ENCODE measurements at regions not wholly inside any gene's neighbourhood (a gene's known extent, or its start where the extent isn't known, plus 50 kb on each side); places are given as distances from the start of the nearest gene placed in this dataset.
"Not testable (repeated sequence)": the region's sequence is repeated elsewhere in the genome, so short reads cannot be mapped to it uniquely, and the experiment has no call there.

DNA sequence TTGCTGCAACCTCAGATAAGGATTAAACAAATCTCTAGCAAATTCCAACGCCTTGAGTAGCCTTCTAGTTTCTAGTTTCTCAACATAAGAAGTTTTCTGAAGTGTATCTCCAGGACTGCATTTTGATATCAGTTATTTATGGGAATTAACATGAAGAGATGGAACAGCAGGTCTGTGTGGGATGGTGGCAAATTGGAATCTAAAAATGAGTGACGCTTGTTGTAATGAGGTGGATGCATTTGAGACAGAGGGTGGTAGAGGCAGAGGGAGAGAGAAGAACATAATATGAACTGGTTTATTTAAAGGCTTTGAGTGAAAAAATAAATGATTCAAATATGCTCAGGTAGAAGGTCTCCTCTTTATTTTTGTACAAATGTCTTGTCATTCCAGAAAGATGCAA lies 446.8 kb upstream of the GCFC2 start:
- DNase-seq = no peak
- Histone ChIP-seq H3K36me3 (no peaks in the 10 kb centered on the region), H3K9me3 (no peaks in the 10 kb centered on the region), H3K4me3 (ENCODE audit: low read depth, low read length) (no peak overlapping the region), H3K4me1 (no peaks in the 10 kb centered on the region), H3K27me3 (no peaks in the 10 kb centered on the region)
- TF ChIP-seq, protein P1, sequence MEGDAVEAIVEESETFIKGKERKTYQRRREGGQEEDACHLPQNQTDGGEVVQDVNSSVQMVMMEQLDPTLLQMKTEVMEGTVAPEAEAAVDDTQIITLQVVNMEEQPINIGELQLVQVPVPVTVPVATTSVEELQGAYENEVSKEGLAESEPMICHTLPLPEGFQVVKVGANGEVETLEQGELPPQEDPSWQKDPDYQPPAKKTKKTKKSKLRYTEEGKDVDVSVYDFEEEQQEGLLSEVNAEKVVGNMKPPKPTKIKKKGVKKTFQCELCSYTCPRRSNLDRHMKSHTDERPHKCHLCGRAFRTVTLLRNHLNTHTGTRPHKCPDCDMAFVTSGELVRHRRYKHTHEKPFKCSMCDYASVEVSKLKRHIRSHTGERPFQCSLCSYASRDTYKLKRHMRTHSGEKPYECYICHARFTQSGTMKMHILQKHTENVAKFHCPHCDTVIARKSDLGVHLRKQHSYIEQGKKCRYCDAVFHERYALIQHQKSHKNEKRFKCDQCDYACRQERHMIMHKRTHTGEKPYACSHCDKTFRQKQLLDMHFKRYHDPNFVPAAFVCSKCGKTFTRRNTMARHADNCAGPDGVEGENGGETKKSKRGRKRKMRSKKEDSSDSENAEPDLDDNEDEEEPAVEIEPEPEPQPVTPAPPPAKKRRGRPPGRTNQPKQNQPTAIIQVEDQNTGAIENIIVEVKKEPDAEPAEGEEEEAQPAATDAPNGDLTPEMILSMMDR (IDR thresholded peaks at IDR 0.05; ENCODE audit: low read depth, low read length) = no peak

DNA sequence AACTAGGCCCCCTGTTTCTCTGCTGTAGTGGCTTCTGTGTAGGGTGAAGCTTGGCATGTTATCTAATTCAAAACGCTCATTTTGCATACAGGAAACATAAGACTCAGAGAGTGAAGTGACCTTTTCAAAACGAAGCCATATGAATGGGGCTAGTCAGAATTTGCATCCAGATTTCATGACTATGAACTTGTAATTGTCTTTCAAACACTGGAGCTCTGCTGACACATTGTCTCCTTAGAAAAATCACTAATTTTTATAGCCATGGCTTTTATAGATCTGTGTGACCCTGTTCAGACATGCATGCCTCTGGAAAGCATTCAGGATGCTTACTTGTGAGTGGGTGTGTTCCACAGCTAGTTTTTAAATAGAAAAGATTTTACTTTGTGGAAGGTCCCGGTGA lies 444.3 kb upstream of the GCFC2 start:
- Histone ChIP-seq H3K4me3 (ENCODE audit: low read depth, low read length) (no peak overlapping the region), H3K27me3 (no peaks in the 10 kb centered on the region), H3K9me3 (no peaks in the 10 kb centered on the region), H3K4me1 (no peaks in the 10 kb centered on the region), H3K36me3 (no peaks in the 10 kb centered on the region)
- TF ChIP-seq, protein P1 (IDR thresholded peaks at IDR 0.05; ENCODE audit: low read depth, low read length) = no peak
- no peak for DNase-seq

DNA sequence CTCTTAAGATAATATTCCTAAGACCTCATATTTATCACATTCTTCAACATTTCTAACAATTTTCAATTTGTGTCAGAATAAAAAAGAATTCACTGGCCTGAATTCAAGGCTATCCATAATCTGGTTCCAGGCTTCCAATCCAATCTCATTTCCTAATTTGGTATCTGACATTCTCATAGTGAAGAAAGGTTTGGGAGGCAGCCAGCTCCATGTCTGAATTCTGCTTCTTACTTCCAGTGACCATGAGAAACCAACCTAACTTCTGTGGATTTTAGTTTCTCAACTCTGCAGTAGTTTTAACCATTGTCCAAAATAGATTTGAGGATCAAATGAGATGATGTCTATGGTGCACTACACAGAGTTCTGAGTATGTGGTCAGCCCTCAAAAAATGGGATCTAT lies 439.1 kb upstream of the GCFC2 start:
- H3K4me3 ChIP-seq (ENCODE audit: low read depth, low read length) = no peak overlapping the region
- H3K36me3 ChIP-seq = no peaks in the 10 kb centered on the region
- H3K4me1 ChIP-seq = no peaks in the 10 kb centered on the region
- no peaks in the 10 kb centered on the region for H3K27me3 ChIP-seq
- DNase-seq = no peak
- H3K9me3 ChIP-seq = no peaks in the 10 kb centered on the region
- TF ChIP-seq, protein P1 (IDR thresholded peaks at IDR 0.05; ENCODE audit: low read depth, low read length) = no peak

DNA sequence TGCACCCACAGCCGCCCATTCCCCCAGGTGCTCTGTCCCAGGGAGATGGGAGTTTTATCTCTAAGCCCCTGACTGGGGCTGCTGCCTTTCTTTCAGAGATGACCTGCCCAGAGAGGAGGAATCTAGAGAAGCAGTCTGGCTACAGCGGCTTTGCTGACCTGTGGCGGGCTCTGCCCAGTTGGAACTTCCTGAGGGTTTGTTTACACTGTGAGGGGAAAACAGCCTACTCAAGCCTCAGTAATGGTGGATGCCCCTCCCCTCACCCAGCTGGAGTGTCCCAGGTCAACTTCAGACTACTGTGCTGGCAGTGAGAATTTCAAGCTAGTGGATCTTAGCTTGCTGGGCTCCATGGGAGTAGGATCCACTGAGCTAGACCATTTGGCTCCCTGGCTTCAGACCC lies 428.6 kb upstream of the GCFC2 start:
- not testable (repeated sequence) for H3K27me3 ChIP-seq; H3K9me3 ChIP-seq; H3K4me3 ChIP-seq (ENCODE audit: low read depth, low read length); DNase-seq; H3K4me1 ChIP-seq; H3K36me3 ChIP-seq

DNA sequence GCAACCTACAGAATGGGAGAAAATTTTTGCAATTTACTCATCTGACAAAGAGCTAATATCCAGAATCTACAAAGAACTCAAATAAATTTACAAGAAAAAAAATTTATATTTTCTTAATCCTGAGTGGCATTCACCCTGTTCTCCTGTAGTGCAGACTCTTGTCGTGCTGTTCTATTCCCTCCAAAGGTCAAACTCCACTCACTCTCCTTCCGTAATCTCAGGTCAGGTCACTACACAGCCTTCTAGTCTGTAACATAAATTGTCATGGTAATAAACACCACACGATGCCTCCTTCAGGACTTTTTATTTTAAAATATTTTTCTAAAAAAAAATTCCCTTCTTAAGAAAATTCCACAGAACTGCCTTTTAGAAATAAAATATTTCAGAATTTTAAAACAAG lies 417.9 kb upstream of the GCFC2 start:
- no peaks in the 10 kb centered on the region for H3K36me3 ChIP-seq
- H3K9me3 ChIP-seq = no peaks in the 10 kb centered on the region
- TF ChIP-seq, protein P1 (IDR thresholded peaks at IDR 0.05; ENCODE audit: low read depth, low read length) = no peak
- no peak overlapping the region for H3K4me3 ChIP-seq (ENCODE audit: low read depth, low read length)
- H3K4me1 ChIP-seq = no peaks in the 10 kb centered on the region
- no peaks in the 10 kb centered on the region for H3K27me3 ChIP-seq
- no peak for DNase-seq

DNA sequence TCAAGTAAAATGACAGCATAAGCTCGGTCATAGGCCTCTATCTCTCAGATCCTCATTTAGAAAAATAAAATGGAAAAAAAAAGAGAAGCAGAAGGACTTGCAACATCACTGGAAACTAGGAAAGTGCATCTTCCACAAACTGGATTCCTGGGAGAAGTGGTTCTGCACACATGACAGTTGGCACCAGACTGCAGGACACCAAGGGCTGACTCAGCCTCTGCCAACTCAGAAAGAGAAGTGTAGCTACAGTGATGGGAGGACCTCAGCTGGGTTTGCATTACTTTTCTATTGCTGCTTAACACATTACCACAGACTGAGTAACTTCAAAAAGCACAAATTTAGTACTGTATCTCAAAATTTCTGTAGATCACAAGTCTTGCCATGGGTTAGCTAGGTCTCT lies 409.5 kb upstream of the GCFC2 start:
- no peaks in the 10 kb centered on the region for H3K9me3 ChIP-seq
- no peak for DNase-seq
- no peaks in the 10 kb centered on the region for H3K36me3 ChIP-seq
- TF ChIP-seq, protein P1 (IDR thresholded peaks at IDR 0.05; ENCODE audit: low read depth, low read length) = no peak
- H3K27me3 ChIP-seq = no peaks in the 10 kb centered on the region
- H3K4me3 ChIP-seq (ENCODE audit: low read depth, low read length) = no peak overlapping the region
- H3K4me1 ChIP-seq = no peaks in the 10 kb centered on the region

DNA sequence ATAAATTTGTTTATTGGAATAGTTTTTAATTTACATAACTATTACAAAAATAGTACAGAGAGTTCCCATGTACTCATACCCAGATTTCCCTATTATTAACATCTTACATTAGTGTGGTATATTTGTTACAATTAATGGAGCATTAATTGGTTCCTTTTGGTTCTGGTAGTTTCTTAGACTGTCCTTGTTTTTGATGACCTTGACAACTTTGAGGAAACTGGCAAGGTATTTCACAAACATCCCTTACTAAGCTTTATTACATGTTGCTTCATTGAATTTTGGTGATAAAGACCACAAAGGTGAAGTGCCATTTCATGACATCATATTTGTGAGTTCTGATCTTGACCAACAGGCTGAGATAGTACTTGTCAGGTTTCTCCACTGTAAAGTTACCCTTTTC lies 379.0 kb upstream of the GCFC2 start:
- TF ChIP-seq, protein P1 (IDR thresholded peaks at IDR 0.05; ENCODE audit: low read depth, low read length) = no peak
- H3K36me3 ChIP-seq = no peaks in the 10 kb centered on the region
- no peaks in the 10 kb centered on the region for H3K4me1 ChIP-seq
- no peak for DNase-seq
- H3K4me3 ChIP-seq (ENCODE audit: low read depth, low read length) = no peak overlapping the region
- H3K9me3 ChIP-seq = no peaks in the 10 kb centered on the region
- no peaks in the 10 kb centered on the region for H3K27me3 ChIP-seq

All from BE2C (cell line).